Bronchial epithelial cell (primary cell): ENCODE measurements at regions not wholly inside any gene's neighbourhood (a gene's known extent, or its start where the extent isn't known, plus 50 kb on each side); places are given as distances from the start of the nearest gene placed in this dataset.

Source experiments
- DNase-seq: peaks from one replicate; pipeline ENCODE4 v3.0.0-alpha.2; 2010; ENCODE audit warnings: low read depth
- FAIRE-seq: peaks from 2 replicates; lab custom pipeline; 2011; peaks lifted over from hg19 to GRCh38; lab: Jason Lieb, UNC
- H3K27me3 ChIP-seq: 2 replicates; pipeline ENCODE4 v1.5.1; 2011; ENCODE audit warnings: low read length; ENCODE audit not compliant: control insufficient read depth, insufficient read depth
- H3K36me3 ChIP-seq: 2 replicates; pipeline ENCODE4 v1.5.1; 2011; ENCODE audit warnings: low read length; ENCODE audit not compliant: control insufficient read depth, insufficient read depth
- H3K4me3 ChIP-seq: 2 replicates; pipeline ENCODE4 v1.5.1; 2011; ENCODE audit warnings: mild to moderate bottlenecking, low read depth, low read length, control low read depth
- TF ChIP-seq, protein P1 (sequence below): IDR thresholded peaks from 2 replicates; pipeline ENCODE4 v1.5.1; 2011; ENCODE audit warnings: mild to moderate bottlenecking, moderate library complexity, low read length, control low read depth, inconsistent platforms; ENCODE audit not compliant: insufficient read depth, severe bottlenecking

DNA sequence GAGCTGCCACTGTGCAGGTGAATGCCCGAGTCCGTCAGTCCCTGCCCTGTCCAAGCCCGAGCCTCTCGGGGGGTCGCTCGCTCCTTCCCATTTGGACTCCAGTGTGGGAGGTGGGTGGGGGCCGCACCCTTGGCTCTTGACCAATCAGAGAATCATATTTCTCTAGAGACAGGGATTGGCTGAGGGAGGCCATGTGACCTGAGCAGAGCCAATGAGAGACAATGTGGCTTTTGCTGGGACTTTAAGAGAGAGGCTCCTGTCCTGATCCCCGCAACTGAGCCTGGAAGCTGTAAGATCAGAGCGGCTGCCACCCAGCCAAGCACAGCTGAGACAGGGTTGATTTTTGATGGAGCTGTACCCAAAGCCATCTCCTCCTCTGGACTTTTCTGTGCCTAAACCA is 199.3 kb downstream of the TFAP2C start:
- DNase-seq (no peak), FAIRE-seq (no peak)
- Histone ChIP-seq H3K36me3 (no peaks in the 10 kb centered on the region), H3K4me3 (no peak overlapping the region), H3K27me3 (no peaks in the 10 kb centered on the region)
- TF ChIP-seq, protein P1, sequence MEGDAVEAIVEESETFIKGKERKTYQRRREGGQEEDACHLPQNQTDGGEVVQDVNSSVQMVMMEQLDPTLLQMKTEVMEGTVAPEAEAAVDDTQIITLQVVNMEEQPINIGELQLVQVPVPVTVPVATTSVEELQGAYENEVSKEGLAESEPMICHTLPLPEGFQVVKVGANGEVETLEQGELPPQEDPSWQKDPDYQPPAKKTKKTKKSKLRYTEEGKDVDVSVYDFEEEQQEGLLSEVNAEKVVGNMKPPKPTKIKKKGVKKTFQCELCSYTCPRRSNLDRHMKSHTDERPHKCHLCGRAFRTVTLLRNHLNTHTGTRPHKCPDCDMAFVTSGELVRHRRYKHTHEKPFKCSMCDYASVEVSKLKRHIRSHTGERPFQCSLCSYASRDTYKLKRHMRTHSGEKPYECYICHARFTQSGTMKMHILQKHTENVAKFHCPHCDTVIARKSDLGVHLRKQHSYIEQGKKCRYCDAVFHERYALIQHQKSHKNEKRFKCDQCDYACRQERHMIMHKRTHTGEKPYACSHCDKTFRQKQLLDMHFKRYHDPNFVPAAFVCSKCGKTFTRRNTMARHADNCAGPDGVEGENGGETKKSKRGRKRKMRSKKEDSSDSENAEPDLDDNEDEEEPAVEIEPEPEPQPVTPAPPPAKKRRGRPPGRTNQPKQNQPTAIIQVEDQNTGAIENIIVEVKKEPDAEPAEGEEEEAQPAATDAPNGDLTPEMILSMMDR, result no peak

DNA sequence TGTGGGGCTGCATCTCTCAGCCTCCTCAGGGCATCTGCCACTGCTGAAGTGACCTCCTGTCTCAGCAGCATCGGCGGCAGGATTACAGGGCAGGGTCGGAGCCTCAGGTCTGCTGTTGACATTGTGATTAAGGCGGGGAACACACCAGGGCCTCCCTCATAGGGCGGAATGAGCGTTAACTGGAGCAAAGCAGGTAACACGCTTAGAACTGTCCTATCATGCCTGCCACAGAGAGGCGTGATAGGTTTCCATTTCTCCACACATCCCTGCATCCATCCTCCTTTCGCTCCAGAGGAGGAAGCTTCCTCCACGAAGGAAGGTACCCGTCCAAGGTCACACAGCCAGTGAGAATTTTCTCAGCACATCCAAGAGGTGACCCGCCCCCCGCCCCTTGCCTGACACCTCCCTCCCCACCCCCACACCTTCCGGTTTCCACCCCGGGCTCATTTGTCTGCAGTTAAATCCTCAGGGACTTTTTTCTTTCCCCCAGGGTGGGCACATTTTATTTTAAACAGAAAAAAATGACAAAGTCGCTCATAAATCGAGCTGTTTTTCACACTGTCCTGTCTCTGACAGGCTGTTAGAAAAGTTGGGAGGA is 200.8 kb downstream of the TFAP2C start:
- Histone ChIP-seq H3K36me3 (no peaks in the 10 kb centered on the region), H3K27me3 (peaks cover 3% of the 10 kb centered on the region), H3K4me3 (no peak overlapping the region)
- TF ChIP-seq, protein P1, result no peak
- peak; percentile 37 for DNase-seq
- no peak for FAIRE-seq

DNA sequence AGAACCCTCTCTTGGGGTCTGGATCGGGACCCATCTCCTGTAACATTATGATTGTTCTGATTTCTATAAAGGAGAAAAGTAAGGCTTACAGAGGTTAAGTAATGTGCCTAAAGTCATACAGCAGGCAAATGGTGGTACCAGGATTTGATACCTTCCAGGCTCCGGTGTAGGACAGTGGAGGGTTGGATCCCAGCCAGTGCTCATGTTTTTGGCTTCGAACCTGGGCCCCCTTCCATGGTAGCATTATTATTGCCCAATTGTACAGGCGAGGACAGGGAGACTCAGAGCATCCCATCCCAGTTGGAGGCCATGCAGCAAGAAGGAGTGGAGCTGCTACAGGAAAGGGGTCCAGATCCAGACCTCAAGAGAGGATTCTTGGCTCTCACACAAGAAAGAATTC is 202.7 kb downstream of the TFAP2C start:
- DNase-seq (no peak), FAIRE-seq (no peak)
- TF ChIP-seq, protein P1, result no peak
- Histone ChIP-seq H3K4me3 (no peak overlapping the region), H3K27me3 (peaks cover 10% of the 10 kb centered on the region), H3K36me3 (no peaks in the 10 kb centered on the region)

DNA sequence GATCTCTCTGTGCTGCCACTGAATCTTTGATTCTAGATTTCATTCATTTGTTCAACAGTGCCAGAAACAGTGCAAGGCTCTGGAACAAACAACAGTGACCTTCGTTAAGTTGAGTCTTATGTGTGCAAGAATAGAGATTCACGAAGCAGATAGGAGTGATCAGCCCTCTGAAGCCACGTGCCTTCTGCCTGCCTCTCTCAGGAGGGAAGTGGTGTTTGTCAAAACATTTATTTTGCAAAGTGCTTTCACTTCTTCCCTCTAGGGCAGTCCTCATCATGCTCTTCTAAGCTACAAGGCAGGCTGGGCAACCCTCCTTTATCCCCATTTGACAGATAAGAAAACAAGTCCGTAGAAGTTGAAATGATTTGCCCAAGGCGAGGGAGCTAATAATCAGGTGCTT is 204.3 kb downstream of the TFAP2C start:
- DNase-seq, result no peak
- TF ChIP-seq, protein P1, result no peak
- no peak for FAIRE-seq
- Histone ChIP-seq H3K36me3 (no peaks in the 10 kb centered on the region), H3K27me3 (peaks cover 10% of the 10 kb centered on the region), H3K4me3 (no peak overlapping the region)

DNA sequence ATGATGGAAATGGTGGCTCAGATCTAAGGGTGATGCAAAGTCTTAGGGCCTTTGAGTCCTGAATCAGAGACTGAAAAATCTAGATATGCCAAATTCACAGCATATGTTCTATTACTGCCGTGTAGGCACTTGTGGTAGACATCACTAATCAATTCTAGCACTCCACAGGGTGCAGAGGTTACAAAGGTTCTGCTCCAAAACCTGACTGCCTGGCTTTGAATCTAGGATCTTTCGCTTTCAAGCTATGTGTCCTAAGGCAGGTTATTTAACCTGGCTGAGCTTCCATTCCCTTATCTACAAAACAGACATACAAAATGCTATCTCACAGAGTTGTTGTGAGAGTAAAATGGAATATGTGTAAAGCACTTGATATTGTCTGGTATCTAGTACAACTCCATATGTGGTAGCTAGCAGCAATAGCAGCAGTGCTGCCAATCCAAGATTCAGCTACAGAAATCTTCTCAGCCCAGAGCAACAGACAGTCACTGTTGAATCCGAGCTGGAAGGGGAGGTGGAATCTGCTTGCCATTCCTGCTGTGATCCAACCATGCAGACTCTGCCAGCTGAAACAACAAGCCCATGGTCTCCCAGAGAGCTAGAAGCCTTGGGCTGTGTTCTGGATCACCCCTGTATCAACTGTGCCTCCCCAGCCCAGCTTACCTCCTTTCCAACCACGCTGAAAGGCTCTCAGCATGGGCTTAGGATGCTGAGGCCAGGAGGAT is 206.9 kb downstream of the TFAP2C start:
- peaks cover 10% of the 10 kb centered on the region for H3K27me3 ChIP-seq
- no peak for FAIRE-seq

More for the DNA sequence above, 206.9 kb downstream of the TFAP2C start:
- TF ChIP-seq, protein P1, result no peak
- H3K4me3 ChIP-seq, result no peak overlapping the region
- no peaks in the 10 kb centered on the region for H3K36me3 ChIP-seq
- no peak for DNase-seq
